ENCODE measurements at regions not wholly inside any gene's neighbourhood (a gene's known extent, or its start where the extent isn't known, plus 50 kb on each side); places are given as distances from the start of the nearest gene placed in this dataset.

- FAIRE-seq: no peak
- no peaks in the 10 kb centered on the region for H3K36me3 ChIP-seq (ENCODE audit: control insufficient read depth in 2 of 2, extremely low read depth in 1 of 2, insufficient read depth in 2 of 2, low read length in 2 of 2)
- no peak overlapping the region for H3K4me3 ChIP-seq (ENCODE audit: control insufficient read depth in 2 of 3, extremely low read depth in 1 of 3, insufficient read depth in 2 of 3, low read depth in 1 of 3, low read length in 3 of 3)
- no peaks in the 10 kb centered on the region for H3K27me3 ChIP-seq (ENCODE audit: control insufficient read depth, extremely low read depth, insufficient read depth, low read length)
- H3K9me3 ChIP-seq (ENCODE audit: control insufficient read depth, low read depth, low read length): no peaks in the 10 kb centered on the region
- no peak overlapping the region for H3K4me2 ChIP-seq (ENCODE audit: control insufficient read depth, extremely low read depth, insufficient read depth, low read depth, low read length)
- no peaks in the 10 kb centered on the region for H3K9me1 ChIP-seq (ENCODE audit: control insufficient read depth, extremely low read depth, insufficient read depth, low read length)
- no peaks in the 10 kb centered on the region for H4K20me1 ChIP-seq (ENCODE audit: control insufficient read depth, extremely low read depth, insufficient read depth, low read length)
- no peak overlapping the region for H3K9ac ChIP-seq (ENCODE audit: control insufficient read depth, extremely low read depth, insufficient read depth, low read length)
- H2AFZ ChIP-seq (ENCODE audit: control insufficient read depth, low read length): no peak overlapping the region
- no peak for DNase-seq (ENCODE audit: low read depth, low spot score)
- TF ChIP-seq EZH2 (IDR thresholded peaks at IDR 0.05; ENCODE audit: low read length) (no peak), CTCF (optimal IDR thresholded peaks at IDR 0.05 in 1 of 3, IDR thresholded peaks at IDR 0.05 in 1 of 3, conservative IDR thresholded peaks at IDR 0.05 in 1 of 3; ENCODE audit: extremely low read depth in 1 of 3, insufficient read depth in 2 of 3, low read length in 3 of 3) (peak in 2 of 3 experiments; percentile 27 to 39)
- H3K27ac ChIP-seq (ENCODE audit: control insufficient read depth, insufficient read depth, low read length): no peak overlapping the region
- H3K4me1 ChIP-seq (ENCODE audit: control insufficient read depth, extremely low read depth, insufficient read depth, low read length): peaks cover 12% of the 10 kb centered on the region
- dilution Hi-C loops (cut with MboI; ENCODE audit: extremely low pct_ligation_motif_present, low sequenced_read_pairs): no loop called here
- no peaks in the 10 kb centered on the region for H3K79me2 ChIP-seq (ENCODE audit: control insufficient read depth, insufficient read depth, low read length)
These were observed 271.1 kb upstream of the CHD6 start for GRCh38 chr20:41889126-41889843.

GRCh38 chr20:41888434-41888833, 270.3 kb upstream of the CHD6 start:
- TF ChIP-seq CTCF (optimal IDR thresholded peaks at IDR 0.05 in 1 of 3, IDR thresholded peaks at IDR 0.05 in 1 of 3, conservative IDR thresholded peaks at IDR 0.05 in 1 of 3; ENCODE audit: extremely low read depth in 1 of 3, insufficient read depth in 2 of 3, low read length in 3 of 3) (no peak), EZH2 (IDR thresholded peaks at IDR 0.05; ENCODE audit: low read length) (no peak)

More at GRCh38 chr20:41888434-41888833, 270.3 kb upstream of the CHD6 start:
- no peaks in the 10 kb centered on the region for H3K27me3 ChIP-seq (ENCODE audit: control insufficient read depth, extremely low read depth, insufficient read depth, low read length)
- FAIRE-seq (no peak), DNase-seq (ENCODE audit: low read depth, low spot score) (no peak)
- H3K79me2 ChIP-seq (ENCODE audit: control insufficient read depth, insufficient read depth, low read length): no peaks in the 10 kb centered on the region
- no peak overlapping the region for H3K4me2 ChIP-seq (ENCODE audit: control insufficient read depth, extremely low read depth, insufficient read depth, low read depth, low read length)
- no peak overlapping the region for H2AFZ ChIP-seq (ENCODE audit: control insufficient read depth, low read length)
- no peaks in the 10 kb centered on the region for H3K36me3 ChIP-seq (ENCODE audit: control insufficient read depth in 2 of 2, extremely low read depth in 1 of 2, insufficient read depth in 2 of 2, low read length in 2 of 2)
- no peaks in the 10 kb centered on the region for H3K9me3 ChIP-seq (ENCODE audit: control insufficient read depth, low read depth, low read length)
- H3K27ac ChIP-seq (ENCODE audit: control insufficient read depth, insufficient read depth, low read length): no peak overlapping the region
- H3K4me3 ChIP-seq (ENCODE audit: control insufficient read depth in 2 of 3, extremely low read depth in 1 of 3, insufficient read depth in 2 of 3, low read depth in 1 of 3, low read length in 3 of 3): no peak overlapping the region
- dilution Hi-C loops (cut with MboI; ENCODE audit: extremely low pct_ligation_motif_present, low sequenced_read_pairs): no loop called here
- no peak overlapping the region for H3K9ac ChIP-seq (ENCODE audit: control insufficient read depth, extremely low read depth, insufficient read depth, low read length)
- H3K9me1 ChIP-seq (ENCODE audit: control insufficient read depth, extremely low read depth, insufficient read depth, low read length): no peaks in the 10 kb centered on the region
- H4K20me1 ChIP-seq (ENCODE audit: control insufficient read depth, extremely low read depth, insufficient read depth, low read length): no peaks in the 10 kb centered on the region
- peaks cover 12% of the 10 kb centered on the region for H3K4me1 ChIP-seq (ENCODE audit: control insufficient read depth, extremely low read depth, insufficient read depth, low read length)
